GM12878 (cell line): ENCODE measurements at regions not wholly inside any gene's neighbourhood (a gene's known extent, or its start where the extent isn't known, plus 50 kb on each side); places are given as distances from the start of the nearest gene placed in this dataset.

ENCODE experiments used
- CBFB ChIP-seq: IDR thresholded peaks from 2 replicates; pipeline ENCODE4 v1.6.1; 2016; ENCODE audit warnings: antibody characterized with exemption, low read depth
- DPF2 ChIP-seq: fragments of 450-650 bp; IDR thresholded peaks from 2 replicates; pipeline ENCODE4 v1.6.1; 2017; ENCODE audit warnings: mild to moderate bottlenecking
- FOXK2 ChIP-seq: fragments of 450-650 bp; IDR thresholded peaks from 2 replicates; pipeline ENCODE4 v1.6.1; 2017; ENCODE audit warnings: mild to moderate bottlenecking, moderate library complexity
- NBN ChIP-seq: fragments of 450-650 bp; IDR thresholded peaks from 2 replicates; pipeline ENCODE4 v1.6.1; 2016
- TF ChIP-seq, protein P1 (sequence below), 3 experiments: IDR thresholded peaks in 2 of 3; conservative IDR thresholded peaks in 1 of 3; 2 replicates each; pipeline ENCODE4 v1.5.1; 2011; ENCODE audit warnings: low read depth in 3 of 3, low read length in 3 of 3, mild to moderate bottlenecking in 3 of 3, control low read depth in 2 of 3, moderate library complexity in 2 of 3, inconsistent platforms in 1 of 3, mixed read lengths in 1 of 3; ENCODE audit not compliant: control insufficient read depth in 2 of 3, insufficient read depth in 1 of 3; ENCODE audit errors: extremely low read depth in 1 of 3
- TF ChIP-seq, protein P2 (sequence below): fragments of 450-650 bp; IDR thresholded peaks from 2 replicates; pipeline ENCODE4 v1.6.1; 2017; ENCODE audit warnings: mild to moderate bottlenecking

DNA sequence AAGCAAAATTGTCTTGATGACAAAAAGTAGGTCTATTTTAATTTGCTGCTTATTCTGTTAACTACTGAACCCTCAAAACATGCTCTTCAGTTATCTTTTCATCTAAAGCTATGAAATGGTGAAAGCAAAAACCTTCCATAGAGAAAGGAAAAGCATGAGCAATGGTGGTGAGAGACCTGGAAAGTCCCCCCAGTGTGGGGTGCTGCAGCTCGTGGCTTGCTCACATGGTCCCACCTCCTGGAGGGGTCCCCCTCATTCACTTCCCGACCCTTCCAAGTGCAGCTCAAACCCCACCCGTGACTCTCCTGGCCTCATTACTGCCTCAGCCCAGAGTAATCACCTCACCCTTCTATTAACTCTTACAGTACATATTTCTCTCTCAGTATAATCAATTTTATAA, 301.8 kb upstream of the HNRNPA3 start:
- no peak for TF ChIP-seq DPF2
- TF ChIP-seq, protein P1, sequence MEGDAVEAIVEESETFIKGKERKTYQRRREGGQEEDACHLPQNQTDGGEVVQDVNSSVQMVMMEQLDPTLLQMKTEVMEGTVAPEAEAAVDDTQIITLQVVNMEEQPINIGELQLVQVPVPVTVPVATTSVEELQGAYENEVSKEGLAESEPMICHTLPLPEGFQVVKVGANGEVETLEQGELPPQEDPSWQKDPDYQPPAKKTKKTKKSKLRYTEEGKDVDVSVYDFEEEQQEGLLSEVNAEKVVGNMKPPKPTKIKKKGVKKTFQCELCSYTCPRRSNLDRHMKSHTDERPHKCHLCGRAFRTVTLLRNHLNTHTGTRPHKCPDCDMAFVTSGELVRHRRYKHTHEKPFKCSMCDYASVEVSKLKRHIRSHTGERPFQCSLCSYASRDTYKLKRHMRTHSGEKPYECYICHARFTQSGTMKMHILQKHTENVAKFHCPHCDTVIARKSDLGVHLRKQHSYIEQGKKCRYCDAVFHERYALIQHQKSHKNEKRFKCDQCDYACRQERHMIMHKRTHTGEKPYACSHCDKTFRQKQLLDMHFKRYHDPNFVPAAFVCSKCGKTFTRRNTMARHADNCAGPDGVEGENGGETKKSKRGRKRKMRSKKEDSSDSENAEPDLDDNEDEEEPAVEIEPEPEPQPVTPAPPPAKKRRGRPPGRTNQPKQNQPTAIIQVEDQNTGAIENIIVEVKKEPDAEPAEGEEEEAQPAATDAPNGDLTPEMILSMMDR (IDR thresholded peaks at IDR 0.05 in 2 of 3, conservative IDR thresholded peaks at IDR 0.05 in 1 of 3; ENCODE audit: control insufficient read depth in 2 of 3, extremely low read depth in 1 of 3, insufficient read depth in 1 of 3, low read depth in 3 of 3, low read length in 3 of 3), result no peak
- no peak for TF ChIP-seq FOXK2
- no peak for TF ChIP-seq NBN
- no peak for TF ChIP-seq CBFB
- TF ChIP-seq, protein P2, sequence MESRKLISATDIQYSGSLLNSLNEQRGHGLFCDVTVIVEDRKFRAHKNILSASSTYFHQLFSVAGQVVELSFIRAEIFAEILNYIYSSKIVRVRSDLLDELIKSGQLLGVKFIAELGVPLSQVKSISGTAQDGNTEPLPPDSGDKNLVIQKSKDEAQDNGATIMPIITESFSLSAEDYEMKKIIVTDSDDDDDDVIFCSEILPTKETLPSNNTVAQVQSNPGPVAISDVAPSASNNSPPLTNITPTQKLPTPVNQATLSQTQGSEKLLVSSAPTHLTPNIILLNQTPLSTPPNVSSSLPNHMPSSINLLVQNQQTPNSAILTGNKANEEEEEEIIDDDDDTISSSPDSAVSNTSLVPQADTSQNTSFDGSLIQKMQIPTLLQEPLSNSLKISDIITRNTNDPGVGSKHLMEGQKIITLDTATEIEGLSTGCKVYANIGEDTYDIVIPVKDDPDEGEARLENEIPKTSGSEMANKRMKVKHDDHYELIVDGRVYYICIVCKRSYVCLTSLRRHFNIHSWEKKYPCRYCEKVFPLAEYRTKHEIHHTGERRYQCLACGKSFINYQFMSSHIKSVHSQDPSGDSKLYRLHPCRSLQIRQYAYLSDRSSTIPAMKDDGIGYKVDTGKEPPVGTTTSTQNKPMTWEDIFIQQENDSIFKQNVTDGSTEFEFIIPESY, result no peak
